H1 (cell line): ENCODE measurements at regions not wholly inside any gene's neighbourhood (a gene's known extent, or its start where the extent isn't known, plus 50 kb on each side); places are given as distances from the start of the nearest gene placed in this dataset.

Experiments
- CTCF ChIA-PET: fragments of 300-600 bp; sonication (Branson Sonifier 250); formaldehyde crosslinking; loops from one replicate; lab custom pipeline; 2021; ENCODE audit not compliant: partially characterized antibody; lab: Charles Lee
- POLR2A ChIA-PET: fragments of 300-600 bp; sonication (Branson Sonifier 250); formaldehyde crosslinking; loops from one replicate; lab custom pipeline; 2021; ENCODE audit warnings: inconsistent platforms; ENCODE audit not compliant: partially characterized antibody; lab: Charles Lee
- DNase-seq, 2 experiments: peaks; one replicate each; pipeline versions ENCODE4 v3.0.0 to v3.0.0-alpha.2; 2010 to 2022; ENCODE audit warnings: low spot score in 2 of 2, low read depth in 1 of 2, mixed read lengths in 1 of 2
- FAIRE-seq: peaks from 2 replicates; lab custom pipeline; 2011; peaks lifted over from hg19 to GRCh38; lab: Jason Lieb, UNC
- H2AFZ ChIP-seq: 2 replicates; pipeline ENCODE4 v1.8.1; 2012; ENCODE audit warnings: low read length, inconsistent platforms
- H2AK5ac ChIP-seq: 2 replicates; pipeline ENCODE4 v1.6.1; 2013; ENCODE audit warnings: low read depth, low read length
- H2BK120ac ChIP-seq: replicated peaks from 2 replicates; pipeline ENCODE3; 2013; ENCODE audit warnings: low read depth, low read length, inconsistent platforms
- H2BK12ac ChIP-seq: 2 replicates; pipeline ENCODE4 v1.6.1; 2013; ENCODE audit warnings: low read depth, low read length
- H2BK15ac ChIP-seq: 2 replicates; pipeline ENCODE4 v1.6.1; 2013; ENCODE audit warnings: low read length
- H2BK20ac ChIP-seq: 2 replicates; pipeline ENCODE4 v1.6.1; 2013; ENCODE audit warnings: low read length
- H2BK5ac ChIP-seq: 2 replicates; pipeline ENCODE4 v1.6.1; 2013; ENCODE audit warnings: low read depth, low read length
- H3K14ac ChIP-seq: 2 replicates; pipeline ENCODE4 v1.6.1; 2013; ENCODE audit warnings: inconsistent platforms; ENCODE audit not compliant: insufficient read length
- H3K18ac ChIP-seq: 2 replicates; pipeline ENCODE4 v1.6.1; 2013; ENCODE audit warnings: low read length; ENCODE audit errors: extremely low read depth
- H3K23ac ChIP-seq: 2 replicates; pipeline ENCODE4 v1.6.1; 2013; ENCODE audit warnings: inconsistent platforms; ENCODE audit not compliant: insufficient read length
- H3K23me2 ChIP-seq: 2 replicates; pipeline ENCODE4 v1.6.1; 2013; ENCODE audit warnings: low read depth, low read length
- H3K27ac ChIP-seq: 2 replicates; pipeline ENCODE4 v1.6.1; 2011; ENCODE audit warnings: low read depth, low read length, inconsistent platforms
- H3K27me3 ChIP-seq, 4 experiments: replicated peaks in 1 of 4; 1 replicate in 1 of 4; 2 replicates in 3 of 4; pipeline versions ENCODE4 v1.6.1 to v1.8.1; 2011 to 2013; ENCODE audit warnings: low read length in 3 of 4, mild to moderate bottlenecking in 3 of 4, inconsistent platforms in 2 of 4, mixed read lengths in 2 of 4, moderate library complexity in 1 of 4; ENCODE audit not compliant: control insufficient read depth in 3 of 4, insufficient read depth in 3 of 4; ENCODE audit errors: extremely low read depth in 1 of 4
- H3K36me3 ChIP-seq, 4 experiments: 2 replicates each; pipeline versions ENCODE4 v1.6.1 to v1.8.1; 2011 to 2013; ENCODE audit warnings: mild to moderate bottlenecking in 4 of 4, low read length in 3 of 4, moderate library complexity in 2 of 4, control low read depth in 1 of 4, inconsistent platforms in 1 of 4; ENCODE audit not compliant: insufficient read depth in 4 of 4, control insufficient read depth in 2 of 4
- H3K4ac ChIP-seq: replicated peaks from 2 replicates; pipeline ENCODE3; 2013; ENCODE audit warnings: low read length, low read depth, mixed read lengths, inconsistent platforms; ENCODE audit not compliant: insufficient read length
- H3K4me1 ChIP-seq, 4 experiments: replicated peaks in 1 of 4; 1 replicate in 1 of 4; 2 replicates in 3 of 4; pipeline versions ENCODE4 v1.6.1 to v1.8.1; 2011 to 2013; ENCODE audit warnings: low read length in 3 of 4, inconsistent platforms in 2 of 4, mixed read lengths in 1 of 4; ENCODE audit not compliant: insufficient read depth in 4 of 4, control insufficient read depth in 3 of 4
- H3K4me2 ChIP-seq, 2 experiments: 2 replicates each; pipeline versions ENCODE4 v1.6.1 to v1.8.1; 2011 to 2013; ENCODE audit warnings: low read depth in 2 of 2, low read length in 2 of 2, control low read depth in 1 of 2, inconsistent platforms in 1 of 2, mild to moderate bottlenecking in 1 of 2; ENCODE audit not compliant: insufficient read depth in 1 of 2
- H3K4me3 ChIP-seq, 4 experiments: fragments of 200-600, 300-600 bp in 1 of 4; sonication (generic), shearing (Covaris generic), sonication (Bioruptor Twin) in 1 of 4; 2 replicates each; pipeline versions ENCODE4 v1.5.1 to v1.8.1; 2011 to 2016; ENCODE audit warnings: low read length in 4 of 4, low read depth in 3 of 4, control low read depth in 2 of 4, inconsistent platforms in 2 of 4, mild to moderate bottlenecking in 2 of 4, mixed read lengths in 1 of 4, moderate library complexity in 1 of 4; ENCODE audit not compliant: insufficient read depth in 2 of 4; ENCODE audit errors: extremely low read depth in 1 of 4
- H3K56ac ChIP-seq: replicated peaks from 2 replicates; pipeline ENCODE3; 2013; ENCODE audit warnings: low read depth, mild to moderate bottlenecking, mixed read lengths, low read length, inconsistent platforms; ENCODE audit not compliant: insufficient read length
- H3K79me1 ChIP-seq: 2 replicates; pipeline ENCODE4 v1.6.1; 2013; ENCODE audit warnings: low read depth, low read length, control low read depth
- H3K79me2 ChIP-seq, 2 experiments: 2 replicates each; pipeline versions ENCODE4 v1.6.1 to v1.8.1; 2012 to 2013; ENCODE audit warnings: low read length in 2 of 2, mild to moderate bottlenecking in 2 of 2, inconsistent platforms in 1 of 2; ENCODE audit not compliant: insufficient read depth in 2 of 2, control insufficient read depth in 1 of 2
- H3K9ac ChIP-seq, 4 experiments: replicated peaks in 1 of 4; 1 replicate in 1 of 4; 2 replicates in 3 of 4; pipeline versions ENCODE4 v1.6.1 to v1.8.1; 2011 to 2013; ENCODE audit warnings: low read depth in 3 of 4, low read length in 3 of 4, control low read depth in 2 of 4, mild to moderate bottlenecking in 2 of 4, moderate library complexity in 2 of 4, inconsistent platforms in 1 of 4; ENCODE audit errors: extremely low read depth in 1 of 4
- H3K9me3 ChIP-seq, 2 experiments: 2 replicates each; pipeline versions ENCODE4 v1.6.1 to v1.8.1; 2012 to 2013; ENCODE audit warnings: mild to moderate bottlenecking in 2 of 2, moderate library complexity in 2 of 2, control low read depth in 1 of 2, inconsistent platforms in 1 of 2, low read depth in 1 of 2, low read length in 1 of 2, mixed read lengths in 1 of 2; ENCODE audit not compliant: insufficient read depth in 2 of 2
- H4K20me1 ChIP-seq, 2 experiments: replicated peaks in 1 of 2; 2 replicates each; pipeline versions ENCODE3 to v1.8.1; 2011 to 2013; ENCODE audit warnings: inconsistent platforms in 2 of 2, low read length in 2 of 2, mild to moderate bottlenecking in 1 of 2; ENCODE audit not compliant: insufficient read depth in 2 of 2, control insufficient read depth in 1 of 2
- H4K5ac ChIP-seq: 2 replicates; pipeline ENCODE4 v1.6.1; 2013; ENCODE audit warnings: low read length, low read depth, mixed read lengths, inconsistent platforms; ENCODE audit not compliant: insufficient read length
- H4K8ac ChIP-seq: 2 replicates; pipeline ENCODE4 v1.8.0; 2013; ENCODE audit warnings: mild to moderate bottlenecking, moderate library complexity, low read length, inconsistent platforms; ENCODE audit not compliant: insufficient read depth; ENCODE audit errors: extremely low read depth
- H4K91ac ChIP-seq: replicated peaks from 2 replicates; pipeline ENCODE3; 2013; ENCODE audit warnings: low read length, mixed read lengths, inconsistent platforms; ENCODE audit not compliant: insufficient read length
- JUN ChIP-seq: IDR thresholded peaks from 2 replicates; pipeline ENCODE4 v1.6.1; 2011; ENCODE audit warnings: low read depth, mild to moderate bottlenecking, improper control_type of control experiment, low read length
- NANOG ChIP-seq: IDR thresholded peaks from 2 replicates; pipeline ENCODE4 v1.6.1; 2011; ENCODE audit warnings: low read length, low read depth, mild to moderate bottlenecking, inconsistent platforms; ENCODE audit not compliant: insufficient read depth, poor library complexity, severe bottlenecking
- RAD21 ChIP-seq, 2 experiments: IDR thresholded peaks in 1 of 2; conservative IDR thresholded peaks in 1 of 2; 2 replicates each; pipeline ENCODE4 v1.6.1; 2011; ENCODE audit warnings: low read depth in 2 of 2, low read length in 2 of 2, improper control_type of control experiment in 1 of 2, inconsistent platforms in 1 of 2, mild to moderate bottlenecking in 1 of 2, moderate library complexity in 1 of 2
- RNF2 ChIP-seq: fragments of 200-900, 300-1000 bp; sonication (generic); IDR thresholded peaks from 2 replicates; pipeline ENCODE4 v1.7.1; 2016; ENCODE audit warnings: borderline replicate concordance, low read depth, mild to moderate bottlenecking, antibody characterized with exemption, low read length; ENCODE audit not compliant: poor library complexity, severe bottlenecking; ENCODE audit errors: missing control alignments
- SAP30 ChIP-seq: fragments of 300-600 bp; sonication (generic); IDR thresholded peaks from 2 replicates; pipeline ENCODE4 v1.7.1; 2012; ENCODE audit warnings: low read length, moderate library complexity, mild to moderate bottlenecking, inconsistent platforms; ENCODE audit not compliant: insufficient read depth, insufficient replicate concordance
- WGBS, 2 experiments: shearing (Covaris generic) in 1 of 2; methylation state at CpG; one replicate each; pipeline versions ENCODE4 v1.1.6 to v1.1.7; 2013 to 2015; ENCODE audit warnings: low lambda C conversion rate in 2 of 2, mixed read lengths in 2 of 2, inconsistent platforms in 1 of 2, low coverage in 1 of 2, missing lambda C conversion rate in 1 of 2; ENCODE audit not compliant: insufficient replicate concordance in 2 of 2, insufficient coverage in 1 of 2, insufficient read length in 1 of 2; ENCODE audit errors: extremely low coverage in 1 of 2, missing lambda C conversion rate in 1 of 2; 5-methylcytosine and 5-hydroxymethylcytosine counted together

DNA sequence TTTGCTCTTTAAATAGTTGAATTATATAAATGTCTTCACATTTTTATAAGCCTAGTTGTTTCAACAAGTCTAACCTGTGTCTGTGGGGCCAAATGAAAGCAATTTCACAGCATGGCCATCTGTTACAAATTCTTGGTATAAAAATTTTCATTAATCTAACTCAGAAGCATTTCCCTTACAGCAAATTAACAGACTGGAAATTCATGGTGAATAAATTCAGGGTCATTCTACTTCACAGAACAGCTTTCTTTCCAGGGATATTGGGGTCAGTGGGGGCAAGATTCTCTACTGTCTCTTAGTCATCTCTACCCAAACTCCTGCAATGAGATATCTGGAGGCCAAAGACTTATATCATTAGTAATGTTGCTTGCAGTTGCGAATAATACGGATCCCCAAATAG, 352.1 kb downstream of the MMUT start:
- Histone ChIP-seq H2BK12ac (no peak overlapping the region), H3K23ac (no peak overlapping the region), H3K56ac (no peak overlapping the region), H3K27me3 (no peaks in the 10 kb centered on the region), H3K9me3 (no peaks in the 10 kb centered on the region), H3K4me2 (no peak overlapping the region), H2BK120ac (no peak overlapping the region), H3K36me3 (no peaks in the 10 kb centered on the region), H4K5ac (no peak overlapping the region), H2BK20ac (no peak overlapping the region), H3K4me1 (peaks cover 0 to 3% (median 0%) of the 10 kb centered on the region in 4 experiments; a peak in 1 of 7 replicates), H3K14ac (no peak overlapping the region), H4K91ac (no peak overlapping the region), H3K18ac (no peak overlapping the region), H3K27ac (no peak overlapping the region), H3K23me2 (no peaks in the 10 kb centered on the region), H3K4ac (no peak overlapping the region), H3K79me1 (no peaks in the 10 kb centered on the region), H3K4me3 (no peak overlapping the region), H2AK5ac (no peak overlapping the region), H4K20me1 (no peaks in the 10 kb centered on the region), H4K8ac (no peak overlapping the region), H3K79me2 (no peaks in the 10 kb centered on the region), H2BK5ac (no peak overlapping the region), H2BK15ac (no peak overlapping the region), H2AFZ (no peak overlapping the region), H3K9ac (no peak overlapping the region)
- FAIRE-seq (no peak), DNase-seq (no peak)
- ChIA-PET CTCF (no interaction called here), POLR2A (no interaction called here)
- TF ChIP-seq RNF2 (no peak), JUN (no peak), NANOG (no peak), RAD21 (IDR thresholded peaks at IDR 0.05 in 1 of 2, conservative IDR thresholded peaks at IDR 0.05 in 1 of 2; ENCODE audit: low read depth in 2 of 2, low read length in 2 of 2) (no peak), SAP30 (no peak)
- WGBS, 2 experiments, result 91% methylated on average over 2 of the region's 2 CpGs; no CpG with 5 or more reads in 1 of the 2 experiments
